ENCODE measurements at regions not wholly inside any gene's neighbourhood (a gene's known extent, or its start where the extent isn't known, plus 50 kb on each side); places are given as distances from the start of the nearest gene placed in this dataset.

DNA sequence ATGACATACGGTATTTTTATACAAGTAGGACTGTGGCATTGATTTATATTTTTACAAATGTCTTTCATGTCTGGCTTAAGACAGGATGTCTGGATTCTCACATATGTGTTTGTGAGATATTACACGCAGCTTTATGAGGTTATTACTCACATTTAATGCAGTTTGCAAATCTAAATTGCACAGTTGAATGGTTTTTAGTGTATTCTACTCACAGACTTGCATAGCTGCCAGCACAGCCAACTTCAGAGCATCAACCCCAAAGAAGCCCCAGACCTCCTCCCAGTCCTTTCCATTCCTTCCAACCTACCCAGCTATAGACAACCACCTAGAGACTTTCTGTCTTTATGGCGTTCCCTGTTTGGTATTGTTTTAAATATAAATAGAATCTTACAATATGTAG is 193.8 kb upstream of the SHH start:
- no peaks in the 10 kb centered on the region for H3K79me2 ChIP-seq (ENCODE audit: insufficient read depth, low read length)
- no peaks in the 10 kb centered on the region for H4K20me1 ChIP-seq (ENCODE audit: low read depth, low read length)
- no peaks in the 10 kb centered on the region for H3F3A ChIP-seq (ENCODE audit: insufficient read depth)
- no peak overlapping the region for H3K27ac ChIP-seq (ENCODE audit: low read depth, low read length)
- TF ChIP-seq, protein P1, sequence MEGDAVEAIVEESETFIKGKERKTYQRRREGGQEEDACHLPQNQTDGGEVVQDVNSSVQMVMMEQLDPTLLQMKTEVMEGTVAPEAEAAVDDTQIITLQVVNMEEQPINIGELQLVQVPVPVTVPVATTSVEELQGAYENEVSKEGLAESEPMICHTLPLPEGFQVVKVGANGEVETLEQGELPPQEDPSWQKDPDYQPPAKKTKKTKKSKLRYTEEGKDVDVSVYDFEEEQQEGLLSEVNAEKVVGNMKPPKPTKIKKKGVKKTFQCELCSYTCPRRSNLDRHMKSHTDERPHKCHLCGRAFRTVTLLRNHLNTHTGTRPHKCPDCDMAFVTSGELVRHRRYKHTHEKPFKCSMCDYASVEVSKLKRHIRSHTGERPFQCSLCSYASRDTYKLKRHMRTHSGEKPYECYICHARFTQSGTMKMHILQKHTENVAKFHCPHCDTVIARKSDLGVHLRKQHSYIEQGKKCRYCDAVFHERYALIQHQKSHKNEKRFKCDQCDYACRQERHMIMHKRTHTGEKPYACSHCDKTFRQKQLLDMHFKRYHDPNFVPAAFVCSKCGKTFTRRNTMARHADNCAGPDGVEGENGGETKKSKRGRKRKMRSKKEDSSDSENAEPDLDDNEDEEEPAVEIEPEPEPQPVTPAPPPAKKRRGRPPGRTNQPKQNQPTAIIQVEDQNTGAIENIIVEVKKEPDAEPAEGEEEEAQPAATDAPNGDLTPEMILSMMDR (IDR thresholded peaks at IDR 0.05; ENCODE audit: insufficient read depth, low read length, poor library complexity, severe bottlenecking): no peak
- no peak for TF ChIP-seq EZH2phosphoT487 (conservative IDR thresholded peaks at IDR 0.05; ENCODE audit: low read length)
- H2AFZ ChIP-seq (ENCODE audit: low read depth, low read length, severe bottlenecking): no peak overlapping the region
- H3K9ac ChIP-seq (ENCODE audit: low read length): no peak overlapping the region
- H3K27me3 ChIP-seq (ENCODE audit: low read length): no peaks in the 10 kb centered on the region
- no peaks in the 10 kb centered on the region for H3K9me3 ChIP-seq (ENCODE audit: insufficient read depth, low read length)
- H3K9me2 ChIP-seq (replicated peaks; ENCODE audit: insufficient read depth, low read length): no peaks in the 10 kb centered on the region
- H3K36me3 ChIP-seq (ENCODE audit: low read length): no peaks in the 10 kb centered on the region
- no peak overlapping the region for H3K4me2 ChIP-seq (ENCODE audit: low read depth, low read length, poor library complexity, severe bottlenecking)
- H3K4me3 ChIP-seq (ENCODE audit: insufficient read depth, low read length, poor library complexity, severe bottlenecking): no peak overlapping the region

DNA sequence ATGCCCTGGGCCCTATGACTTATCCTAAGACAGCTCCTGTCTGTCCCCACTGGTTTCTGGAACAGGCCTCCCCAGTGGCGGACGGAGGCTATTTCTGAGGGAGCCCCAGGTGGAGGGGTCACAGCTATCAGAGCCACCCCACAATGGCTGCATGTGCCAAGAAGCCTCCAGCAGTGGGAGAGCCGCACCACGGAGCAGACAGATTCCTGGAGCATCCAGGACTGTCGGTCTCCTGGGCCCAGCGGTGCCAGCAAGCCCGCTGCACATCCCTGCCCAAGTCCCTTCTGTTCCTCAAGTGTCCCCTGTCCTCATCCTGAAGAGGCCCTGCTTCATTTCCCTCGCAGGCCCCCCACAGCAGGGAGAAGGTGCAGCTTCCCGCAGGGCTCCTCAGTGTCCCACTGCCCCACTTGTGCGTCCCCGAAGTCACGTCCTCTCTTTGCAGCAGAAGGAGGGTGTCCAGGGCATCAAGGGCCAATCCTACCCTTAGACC is 193.0 kb upstream of the SHH start:
- no peaks in the 10 kb centered on the region for H4K20me1 ChIP-seq (ENCODE audit: low read depth, low read length)
- H3K4me2 ChIP-seq (ENCODE audit: low read depth, low read length, poor library complexity, severe bottlenecking): no peak overlapping the region

DNA sequence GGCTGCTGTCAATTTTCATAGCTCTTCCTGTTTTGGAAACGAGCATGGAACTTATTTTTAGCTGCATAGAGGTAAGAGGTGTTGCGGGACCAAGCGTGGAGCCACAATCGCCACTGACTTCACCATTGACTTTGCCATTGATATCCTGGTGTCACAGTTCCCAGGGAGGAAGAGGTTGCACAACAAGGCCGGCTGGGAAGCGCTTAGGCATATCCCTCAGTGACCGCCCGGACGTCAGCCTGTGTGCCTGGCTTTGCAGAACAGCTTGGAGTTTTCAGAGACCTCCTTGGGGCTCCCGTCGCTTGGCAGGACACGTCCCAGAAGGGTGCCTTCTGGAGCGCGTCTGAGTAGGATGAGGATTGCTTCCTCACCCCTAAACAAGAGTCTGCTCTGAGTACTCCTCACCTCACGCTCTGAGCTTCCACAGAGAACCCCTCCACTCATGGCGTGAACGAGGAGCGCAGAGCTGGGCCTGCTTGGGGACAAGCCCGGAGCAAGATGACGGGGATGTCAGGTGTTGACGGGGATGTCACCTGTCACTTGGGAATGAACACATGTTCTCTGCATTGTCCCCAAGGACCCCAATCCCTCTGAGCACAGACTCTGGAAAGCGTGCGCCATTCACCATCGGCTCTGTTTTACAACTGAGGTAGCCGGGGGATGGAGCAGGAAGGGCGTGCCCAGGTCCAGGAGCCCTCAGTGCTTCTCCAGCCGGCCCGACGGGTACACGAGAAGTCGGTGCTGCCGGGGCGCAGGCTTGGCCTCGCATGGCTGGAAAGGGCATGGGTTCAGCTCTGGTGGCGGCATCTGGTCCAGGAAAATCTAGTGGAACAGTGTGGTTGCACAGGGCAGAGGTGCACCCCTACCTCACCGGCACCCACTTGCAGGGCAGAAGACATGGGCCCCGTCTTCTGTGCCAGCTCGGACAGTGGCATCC is 192.3 kb upstream of the SHH start:
- H3K4me2 ChIP-seq (ENCODE audit: low read depth, low read length, poor library complexity, severe bottlenecking): no peak overlapping the region
- H3F3A ChIP-seq (ENCODE audit: insufficient read depth): no peaks in the 10 kb centered on the region
- no peaks in the 10 kb centered on the region for H4K20me1 ChIP-seq (ENCODE audit: low read depth, low read length)
- TF ChIP-seq EZH2phosphoT487 (conservative IDR thresholded peaks at IDR 0.05; ENCODE audit: low read length): no peak
- H3K9me3 ChIP-seq (ENCODE audit: insufficient read depth, low read length): no peaks in the 10 kb centered on the region
- no peaks in the 10 kb centered on the region for H3K79me2 ChIP-seq (ENCODE audit: insufficient read depth, low read length)
- H3K36me3 ChIP-seq (ENCODE audit: low read length): no peaks in the 10 kb centered on the region
- no peaks in the 10 kb centered on the region for H3K9me2 ChIP-seq (replicated peaks; ENCODE audit: insufficient read depth, low read length)
- no peak overlapping the region for H3K9ac ChIP-seq (ENCODE audit: low read length)
- no peak overlapping the region for H3K27ac ChIP-seq (ENCODE audit: low read depth, low read length)
- no peaks in the 10 kb centered on the region for H3K27me3 ChIP-seq (ENCODE audit: low read length)
- H2AFZ ChIP-seq (ENCODE audit: low read depth, low read length, severe bottlenecking): no peak overlapping the region
- no peak overlapping the region for H3K4me3 ChIP-seq (ENCODE audit: insufficient read depth, low read length, poor library complexity, severe bottlenecking)

More for the DNA sequence above, 193.0 kb upstream of the SHH start:
- H3F3A ChIP-seq (ENCODE audit: insufficient read depth): no peaks in the 10 kb centered on the region
- H3K9ac ChIP-seq (ENCODE audit: low read length): no peak overlapping the region
- no peak overlapping the region for H3K27ac ChIP-seq (ENCODE audit: low read depth, low read length)
- no peaks in the 10 kb centered on the region for H3K9me3 ChIP-seq (ENCODE audit: insufficient read depth, low read length)
- no peak for TF ChIP-seq EZH2phosphoT487 (conservative IDR thresholded peaks at IDR 0.05; ENCODE audit: low read length)
- TF ChIP-seq, protein P1 (IDR thresholded peaks at IDR 0.05; ENCODE audit: insufficient read depth, low read length, poor library complexity, severe bottlenecking): no peak
- no peaks in the 10 kb centered on the region for H3K27me3 ChIP-seq (ENCODE audit: low read length)
- no peak overlapping the region for H3K4me3 ChIP-seq (ENCODE audit: insufficient read depth, low read length, poor library complexity, severe bottlenecking)
- no peaks in the 10 kb centered on the region for H3K36me3 ChIP-seq (ENCODE audit: low read length)
- no peaks in the 10 kb centered on the region for H3K9me2 ChIP-seq (replicated peaks; ENCODE audit: insufficient read depth, low read length)
- no peaks in the 10 kb centered on the region for H3K79me2 ChIP-seq (ENCODE audit: insufficient read depth, low read length)
- no peak overlapping the region for H2AFZ ChIP-seq (ENCODE audit: low read depth, low read length, severe bottlenecking)
